ENCODE measurements at regions not wholly inside any gene's neighbourhood (a gene's known extent, or its start where the extent isn't known, plus 50 kb on each side); places are given as distances from the start of the nearest gene placed in this dataset.

GRCh38 chr11:45472716-45473317 is 186.7 kb upstream of the SYT13 start:
- no peak for TF ChIP-seq NFIC (IDR thresholded peaks at IDR 0.05)
- TF ChIP-seq CEBPB (IDR thresholded peaks at IDR 0.05), result no peak
- no peak for TF ChIP-seq USF1 (IDR thresholded peaks at IDR 0.05)
- no peak for TF ChIP-seq TAF1 (IDR thresholded peaks at IDR 0.05; ENCODE audit: low read depth)
- TF ChIP-seq TCF12 (IDR thresholded peaks at IDR 0.05; ENCODE audit: low read depth), result no peak
- TF ChIP-seq CREB1 (IDR thresholded peaks at IDR 0.05; ENCODE audit: low read depth), result no peak
- TF ChIP-seq TEAD4 (IDR thresholded peaks at IDR 0.05), result no peak
- no peak for TF ChIP-seq FOXM1 (IDR thresholded peaks at IDR 0.05; ENCODE audit: borderline replicate concordance, low read depth)
- no peak for TF ChIP-seq RAD21 (IDR thresholded peaks at IDR 0.05; ENCODE audit: low read depth)
- TF ChIP-seq EP300 (IDR thresholded peaks at IDR 0.05; ENCODE audit: borderline replicate concordance), result no peak
- TF ChIP-seq MAX (IDR thresholded peaks at IDR 0.05), result no peak
- TF ChIP-seq, protein P1, sequence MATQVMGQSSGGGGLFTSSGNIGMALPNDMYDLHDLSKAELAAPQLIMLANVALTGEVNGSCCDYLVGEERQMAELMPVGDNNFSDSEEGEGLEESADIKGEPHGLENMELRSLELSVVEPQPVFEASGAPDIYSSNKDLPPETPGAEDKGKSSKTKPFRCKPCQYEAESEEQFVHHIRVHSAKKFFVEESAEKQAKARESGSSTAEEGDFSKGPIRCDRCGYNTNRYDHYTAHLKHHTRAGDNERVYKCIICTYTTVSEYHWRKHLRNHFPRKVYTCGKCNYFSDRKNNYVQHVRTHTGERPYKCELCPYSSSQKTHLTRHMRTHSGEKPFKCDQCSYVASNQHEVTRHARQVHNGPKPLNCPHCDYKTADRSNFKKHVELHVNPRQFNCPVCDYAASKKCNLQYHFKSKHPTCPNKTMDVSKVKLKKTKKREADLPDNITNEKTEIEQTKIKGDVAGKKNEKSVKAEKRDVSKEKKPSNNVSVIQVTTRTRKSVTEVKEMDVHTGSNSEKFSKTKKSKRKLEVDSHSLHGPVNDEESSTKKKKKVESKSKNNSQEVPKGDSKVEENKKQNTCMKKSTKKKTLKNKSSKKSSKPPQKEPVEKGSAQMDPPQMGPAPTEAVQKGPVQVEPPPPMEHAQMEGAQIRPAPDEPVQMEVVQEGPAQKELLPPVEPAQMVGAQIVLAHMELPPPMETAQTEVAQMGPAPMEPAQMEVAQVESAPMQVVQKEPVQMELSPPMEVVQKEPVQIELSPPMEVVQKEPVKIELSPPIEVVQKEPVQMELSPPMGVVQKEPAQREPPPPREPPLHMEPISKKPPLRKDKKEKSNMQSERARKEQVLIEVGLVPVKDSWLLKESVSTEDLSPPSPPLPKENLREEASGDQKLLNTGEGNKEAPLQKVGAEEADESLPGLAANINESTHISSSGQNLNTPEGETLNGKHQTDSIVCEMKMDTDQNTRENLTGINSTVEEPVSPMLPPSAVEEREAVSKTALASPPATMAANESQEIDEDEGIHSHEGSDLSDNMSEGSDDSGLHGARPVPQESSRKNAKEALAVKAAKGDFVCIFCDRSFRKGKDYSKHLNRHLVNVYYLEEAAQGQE (IDR thresholded peaks at IDR 0.05; ENCODE audit: low read depth), result no peak
- no peak for TF ChIP-seq ZBTB7A (IDR thresholded peaks at IDR 0.05; ENCODE audit: low read depth)
- no peak for TF ChIP-seq EGR1 (IDR thresholded peaks at IDR 0.05)
- TF ChIP-seq YY1 (IDR thresholded peaks at IDR 0.05; ENCODE audit: low read depth), result no peak

- no peak for TF ChIP-seq TAF1 (IDR thresholded peaks at IDR 0.05; ENCODE audit: low read depth)
- TF ChIP-seq TCF12 (IDR thresholded peaks at IDR 0.05; ENCODE audit: low read depth), result no peak
- TF ChIP-seq CEBPB (IDR thresholded peaks at IDR 0.05), result no peak
- no peak for TF ChIP-seq FOXM1 (IDR thresholded peaks at IDR 0.05; ENCODE audit: borderline replicate concordance, low read depth)
- no peak for TF ChIP-seq MAX (IDR thresholded peaks at IDR 0.05)
- TF ChIP-seq CREB1 (IDR thresholded peaks at IDR 0.05; ENCODE audit: low read depth), result no peak
- no peak for TF ChIP-seq RAD21 (IDR thresholded peaks at IDR 0.05; ENCODE audit: low read depth)
- TF ChIP-seq EP300 (IDR thresholded peaks at IDR 0.05; ENCODE audit: borderline replicate concordance), result no peak
- no peak for TF ChIP-seq NFIC (IDR thresholded peaks at IDR 0.05)
- no peak for TF ChIP-seq YY1 (IDR thresholded peaks at IDR 0.05; ENCODE audit: low read depth)
- TF ChIP-seq ZBTB7A (IDR thresholded peaks at IDR 0.05; ENCODE audit: low read depth), result no peak
- no peak for TF ChIP-seq USF1 (IDR thresholded peaks at IDR 0.05)
- TF ChIP-seq EGR1 (IDR thresholded peaks at IDR 0.05), result no peak
- TF ChIP-seq, protein P1 (IDR thresholded peaks at IDR 0.05; ENCODE audit: low read depth), result no peak
- no peak for TF ChIP-seq TEAD4 (IDR thresholded peaks at IDR 0.05)
Observed at GRCh38 chr11:45471266-45471665, 185.1 kb upstream of the SYT13 start.

- TF ChIP-seq EP300 (IDR thresholded peaks at IDR 0.05; ENCODE audit: borderline replicate concordance) (no peak), YY1 (IDR thresholded peaks at IDR 0.05; ENCODE audit: low read depth) (no peak), TEAD4 (IDR thresholded peaks at IDR 0.05) (no peak), TAF1 (IDR thresholded peaks at IDR 0.05; ENCODE audit: low read depth) (no peak), CREB1 (IDR thresholded peaks at IDR 0.05; ENCODE audit: low read depth) (no peak), TCF12 (IDR thresholded peaks at IDR 0.05; ENCODE audit: low read depth) (no peak), USF1 (IDR thresholded peaks at IDR 0.05) (no peak), NFIC (IDR thresholded peaks at IDR 0.05) (no peak), MAX (IDR thresholded peaks at IDR 0.05) (no peak), CEBPB (IDR thresholded peaks at IDR 0.05) (no peak), ZBTB7A (IDR thresholded peaks at IDR 0.05; ENCODE audit: low read depth) (no peak), EGR1 (IDR thresholded peaks at IDR 0.05) (no peak), FOXM1 (IDR thresholded peaks at IDR 0.05; ENCODE audit: borderline replicate concordance, low read depth) (no peak), RAD21 (IDR thresholded peaks at IDR 0.05; ENCODE audit: low read depth) (no peak)
- TF ChIP-seq, protein P1 (IDR thresholded peaks at IDR 0.05; ENCODE audit: low read depth), result no peak
Observed at GRCh38 chr11:45470794-45471167, 184.6 kb upstream of the SYT13 start.

Data from Ishikawa (cell line).